HCT116 (cell line): ENCODE measurements at regions not wholly inside any gene's neighbourhood (a gene's known extent, or its start where the extent isn't known, plus 50 kb on each side); places are given as distances from the start of the nearest gene placed in this dataset.

Source experiments
- ATAC-seq: fragments of 200-7000 bp; cut with Tn5 transposase; 2 replicates; pipeline ENCODE4 v1.9.1; 2020; ENCODE audit warnings: mild to moderate bottlenecking, moderate library complexity
- BruUV-seq: library from RNA; stranded (reverse); fragments of 400-500 nt; replicated peaks from 2 replicates; lab custom pipeline; 2021; lab: Mats Ljungman, UMichigan
- CTCF ChIA-PET: fragments of 300-600 bp; sonication (Branson Sonifier 250); formaldehyde crosslinking; loops from one replicate; lab custom pipeline; 2021; ENCODE audit warnings: antibody characterized with exemption; lab: Charles Lee
- POLR2A ChIA-PET: fragments of 300-600, 350-600 bp; sonication (Branson Sonifier 250); formaldehyde crosslinking; loops from one replicate; lab custom pipeline; 2021; ENCODE audit warnings: antibody characterized with exemption; lab: Charles Lee
- RAD21 ChIA-PET, 2 experiments: fragments of 300-600 bp; sonication (Branson Sonifier 250); formaldehyde crosslinking; loops; one replicate each; lab custom pipeline; 2023; ENCODE audit warnings: low total read pairs in 2 of 2; ENCODE audit not compliant: uncharacterized antibody in 2 of 2, unreplicated experiment in 2 of 2, low non-redundant PET in 1 of 2; lab: Charles Lee
- DNase-seq: peaks from one replicate; pipeline ENCODE4 v3.0.0-alpha.2; 2010; ENCODE audit warnings: low read depth, low spot score
- H2AFZ ChIP-seq: fragments of 200-600 bp; shearing (Covaris generic), sonication (generic); 2 replicates; pipeline ENCODE4 v1.6.1; 2017; ENCODE audit warnings: low read depth, mixed run types, mixed read lengths, antibody characterized with exemption, low read length; ENCODE audit not compliant: poor library complexity, severe bottlenecking
- H3K27ac ChIP-seq: 2 replicates; pipeline ENCODE4 v1.5.1; 2012; ENCODE audit warnings: low read depth, low read length
- H3K27me3 ChIP-seq: fragments of 200-600 bp; sonication (generic); 2 replicates; pipeline ENCODE4 v1.6.1; 2016; ENCODE audit warnings: mixed run types, low read length, mixed read lengths; ENCODE audit not compliant: insufficient read depth
- H3K36me3 ChIP-seq, 2 experiments: fragments of 200-500 bp in 1 of 2; fragments of 200-600 bp in 1 of 2; sonication (Bioruptor generic) in 1 of 2; sonication (generic) in 1 of 2; 2 replicates each; pipeline versions ENCODE4 v1.5.1 to v1.6.1; 2014 to 2016; ENCODE audit warnings: low read length in 2 of 2, inconsistent platforms in 1 of 2, mixed read lengths in 1 of 2, mixed run types in 1 of 2; ENCODE audit not compliant: insufficient read depth in 2 of 2, control insufficient read depth in 1 of 2
- H3K4me1 ChIP-seq, 2 experiments: fragments of 200-600 bp in 1 of 2; sonication (generic) in 1 of 2; 2 replicates each; pipeline versions ENCODE4 v1.5.1 to v1.6.1; 2012 to 2017; ENCODE audit warnings: low read length in 2 of 2, inconsistent platforms in 1 of 2, mild to moderate bottlenecking in 1 of 2, mixed read lengths in 1 of 2, mixed run types in 1 of 2, moderate library complexity in 1 of 2; ENCODE audit not compliant: insufficient read depth in 2 of 2, control insufficient read depth in 1 of 2
- H3K4me2 ChIP-seq: fragments of 200-600 bp; sonication (generic); 2 replicates; pipeline ENCODE4 v1.6.1; 2017; ENCODE audit warnings: mixed run types, low read length, mixed read lengths
- H3K4me3 ChIP-seq, 2 experiments: fragments of 200-600 bp in 1 of 2; sonication (generic) in 1 of 2; replicated peaks in 1 of 2; 2 replicates each; pipeline ENCODE4 v1.5.1; 2011 to 2016; ENCODE audit warnings: low read length in 2 of 2, control low read depth in 1 of 2, low read depth in 1 of 2, mild to moderate bottlenecking in 1 of 2, mixed read lengths in 1 of 2, mixed run types in 1 of 2
- H3K79me2 ChIP-seq: fragments of 200-600 bp; sonication (generic); 2 replicates; pipeline ENCODE4 v1.6.1; 2017; ENCODE audit warnings: mild to moderate bottlenecking, mixed run types, low read length, moderate library complexity, mixed read lengths; ENCODE audit not compliant: insufficient read depth
- H3K9ac ChIP-seq: fragments of 200-600 bp; sonication (generic); 2 replicates; pipeline ENCODE4 v1.6.1; 2016; ENCODE audit warnings: low read length, mixed read lengths
- H3K9me2 ChIP-seq: fragments of 200-600 bp; sonication (generic), shearing (Covaris generic); 2 replicates; pipeline ENCODE4 v1.6.1; 2017; ENCODE audit warnings: mixed run types, mild to moderate bottlenecking, moderate library complexity; ENCODE audit not compliant: insufficient read depth
- H3K9me3 ChIP-seq, 2 experiments: fragments of 200-500 bp in 1 of 2; fragments of 200-600 bp in 1 of 2; sonication (Bioruptor generic) in 1 of 2; sonication (generic) in 1 of 2; 2 replicates each; pipeline ENCODE4 v1.6.1; 2014 to 2017; ENCODE audit warnings: low read length in 2 of 2, mixed read lengths in 2 of 2, inconsistent platforms in 1 of 2, low read depth in 1 of 2, mild to moderate bottlenecking in 1 of 2, mixed run types in 1 of 2, moderate library complexity in 1 of 2; ENCODE audit not compliant: control insufficient read depth in 1 of 2, insufficient read depth in 1 of 2
- H4K20me1 ChIP-seq: fragments of 200-600 bp; sonication (generic), shearing (Covaris generic); 2 replicates; pipeline ENCODE4 v1.6.1; 2017; ENCODE audit warnings: mixed run types, mild to moderate bottlenecking, moderate library complexity; ENCODE audit not compliant: insufficient read depth
- CTCF ChIP-seq, 3 experiments: fragments of 200-600 bp in 1 of 3; sonication (generic) in 1 of 3; IDR thresholded peaks in 2 of 3; conservative IDR thresholded peaks in 1 of 3; 2 replicates each; pipeline ENCODE4 v1.5.1; 2012 to 2017; ENCODE audit warnings: low read depth in 2 of 3, low read length in 2 of 3, antibody characterized with exemption in 1 of 3, borderline replicate concordance in 1 of 3, control low read depth in 1 of 3, mild to moderate bottlenecking in 1 of 3, mixed read lengths in 1 of 3, mixed run types in 1 of 3, moderate library complexity in 1 of 3; ENCODE audit not compliant: insufficient read depth in 1 of 3
- EGR1 ChIP-seq: IDR thresholded peaks from 2 replicates; pipeline ENCODE4 v1.6.1; 2012; ENCODE audit warnings: low read depth
- ELF1 ChIP-seq: IDR thresholded peaks from 2 replicates; pipeline ENCODE4 v1.6.1; 2012; ENCODE audit warnings: low read depth, borderline replicate concordance
- EZH2 ChIP-seq: fragments of 200-600 bp; sonication (generic); IDR thresholded peaks from 2 replicates; pipeline ENCODE4 v1.6.1; 2017; ENCODE audit warnings: antibody characterized with exemption, mixed run types
- JUND ChIP-seq: IDR thresholded peaks from 2 replicates; pipeline ENCODE4 v1.6.1; 2012
- POLR2AphosphoS5 ChIP-seq: IDR thresholded peaks from 2 replicates; pipeline ENCODE4 v1.6.1; 2011; ENCODE audit warnings: mild to moderate bottlenecking, low read depth, low read length, moderate library complexity
- RAD21 ChIP-seq: IDR thresholded peaks from 2 replicates; pipeline ENCODE4 v1.6.1; 2012; ENCODE audit warnings: low read depth, mild to moderate bottlenecking
- SP1 ChIP-seq: IDR thresholded peaks from 2 replicates; pipeline ENCODE4 v1.6.1; 2012; ENCODE audit warnings: low read depth
- ZBTB33 ChIP-seq: IDR thresholded peaks from 2 replicates; pipeline ENCODE4 v1.6.1; 2011; ENCODE audit warnings: mild to moderate bottlenecking, low read length, moderate library complexity; ENCODE audit not compliant: insufficient replicate concordance; ENCODE audit errors: extremely low read depth
- ZNF274 ChIP-seq: fragments of 200-500 bp; sonication (Bioruptor generic); IDR thresholded peaks from 2 replicates; pipeline ENCODE4 v1.6.1; 2014; ENCODE audit warnings: mild to moderate bottlenecking, low read depth, low read length, inconsistent platforms
- intact Hi-C: fragments of 100-400 bp; cut with micrococcal nuclease; formaldehyde crosslinking; loops from 2 replicates; pipeline ENCODE4 v1.10.0; 2022
- TF ChIP-seq, protein P1 (sequence below): IDR thresholded peaks from 2 replicates; pipeline ENCODE4 v1.6.1; 2012; ENCODE audit warnings: low read depth

DNA sequence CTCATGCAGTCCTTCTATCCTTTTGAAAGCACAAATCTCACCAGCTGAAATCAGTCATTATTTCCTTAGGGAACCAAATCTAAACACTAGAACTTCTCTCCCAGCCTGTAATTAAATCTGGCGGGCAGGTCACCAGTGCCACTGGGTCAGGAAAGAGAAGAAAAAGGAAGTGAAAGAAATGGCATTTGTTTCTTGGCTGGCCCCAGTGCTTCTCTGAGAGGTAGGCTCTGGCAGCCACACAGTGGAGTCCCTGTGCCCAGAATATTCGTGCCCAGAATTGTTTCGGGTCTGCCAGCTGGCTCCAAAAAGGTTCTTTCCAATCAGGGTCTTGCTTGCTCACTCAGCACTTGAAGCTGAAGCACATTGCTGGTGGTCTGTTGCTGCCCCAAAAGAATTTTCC is 133.9 kb upstream of the MTAP start:
- CTCF ChIA-PET: no interaction called here
- peaks cover 51% of the 10 kb centered on the region for H3K79me2 ChIP-seq
- no peaks in the 10 kb centered on the region for H3K9me2 ChIP-seq
- RAD21 ChIA-PET: no interaction called here
- intact Hi-C loops: no loop called here
- H3K27me3 ChIP-seq: no peaks in the 10 kb centered on the region
- DNase-seq (no peak), ATAC-seq (no peak)
- peak overlapping the region; percentile 55 for H3K4me2 ChIP-seq
- peak overlapping the region; percentile 53 for H3K9ac ChIP-seq
- no peaks in the 10 kb centered on the region for H3K36me3 ChIP-seq
- no peaks in the 10 kb centered on the region for H4K20me1 ChIP-seq
- no TSS peak for BruUV-seq
- TF ChIP-seq JUND: no peak
- TF ChIP-seq ELF1: 0 out of 2 replicates have a peak, but pooled peaks have one; percentile 1
- TF ChIP-seq POLR2AphosphoS5: no peak
- TF ChIP-seq SP1: no peak
- no peak for TF ChIP-seq EZH2
- H2AFZ ChIP-seq: peak overlapping the region; percentile 29
- peak overlapping the region; percentile 99 for H3K27ac ChIP-seq
- no peaks in the 10 kb centered on the region for H3K9me3 ChIP-seq
- no peak overlapping the region for H3K4me3 ChIP-seq
- POLR2A ChIA-PET: interaction anchor here (0.7 to 2.3 kb wide), 7 partner anchors 9 to 77 kb away, joined by 3 to 10 read pairs (median 6); no protein-coding TSS in a partner anchor
- peaks cover 58 to 81% of the 10 kb centered on the region in 2 experiments for H3K4me1 ChIP-seq

GRCh38 chr9:21669701-21670100 is 132.7 kb upstream of the MTAP start:
- no peaks in the 10 kb centered on the region for H3K27me3 ChIP-seq
- H4K20me1 ChIP-seq: no peaks in the 10 kb centered on the region
- peak overlapping the region in 1 of 2 experiments; percentile 26; a peak in 1 of 4 replicates for H3K4me3 ChIP-seq
- DNase-seq: no peak
- H3K4me1 ChIP-seq: peaks cover 67 to 87% of the 10 kb centered on the region in 2 experiments
- no peak for ATAC-seq
- ChIA-PET RAD21 (no interaction called here), CTCF (no interaction called here), POLR2A (interaction anchor here (1.1 to 2.3 kb wide), 4 partner anchors 8 to 53 kb away, joined by 3 to 8 read pairs (median 4); no protein-coding TSS in a partner anchor)
- H3K79me2 ChIP-seq: peaks cover 63% of the 10 kb centered on the region
- H3K9me2 ChIP-seq: no peaks in the 10 kb centered on the region
- peak overlapping the region; percentile 56 for H3K4me2 ChIP-seq
- H2AFZ ChIP-seq: no peak overlapping the region
- no peaks in the 10 kb centered on the region for H3K36me3 ChIP-seq
- H3K9ac ChIP-seq: peak overlapping the region; percentile 53
- TF ChIP-seq ZBTB33 (no peak), ZNF274 (no peak), RAD21 (no peak), EGR1 (no peak), CTCF (IDR thresholded peaks at IDR 0.05 in 2 of 3, conservative IDR thresholded peaks at IDR 0.05 in 1 of 3; ENCODE audit: borderline replicate concordance in 1 of 3, insufficient read depth in 1 of 3, low read depth in 2 of 3, low read length in 2 of 3) (no peak), POLR2AphosphoS5 (no peak)
- TF ChIP-seq, protein P1, sequence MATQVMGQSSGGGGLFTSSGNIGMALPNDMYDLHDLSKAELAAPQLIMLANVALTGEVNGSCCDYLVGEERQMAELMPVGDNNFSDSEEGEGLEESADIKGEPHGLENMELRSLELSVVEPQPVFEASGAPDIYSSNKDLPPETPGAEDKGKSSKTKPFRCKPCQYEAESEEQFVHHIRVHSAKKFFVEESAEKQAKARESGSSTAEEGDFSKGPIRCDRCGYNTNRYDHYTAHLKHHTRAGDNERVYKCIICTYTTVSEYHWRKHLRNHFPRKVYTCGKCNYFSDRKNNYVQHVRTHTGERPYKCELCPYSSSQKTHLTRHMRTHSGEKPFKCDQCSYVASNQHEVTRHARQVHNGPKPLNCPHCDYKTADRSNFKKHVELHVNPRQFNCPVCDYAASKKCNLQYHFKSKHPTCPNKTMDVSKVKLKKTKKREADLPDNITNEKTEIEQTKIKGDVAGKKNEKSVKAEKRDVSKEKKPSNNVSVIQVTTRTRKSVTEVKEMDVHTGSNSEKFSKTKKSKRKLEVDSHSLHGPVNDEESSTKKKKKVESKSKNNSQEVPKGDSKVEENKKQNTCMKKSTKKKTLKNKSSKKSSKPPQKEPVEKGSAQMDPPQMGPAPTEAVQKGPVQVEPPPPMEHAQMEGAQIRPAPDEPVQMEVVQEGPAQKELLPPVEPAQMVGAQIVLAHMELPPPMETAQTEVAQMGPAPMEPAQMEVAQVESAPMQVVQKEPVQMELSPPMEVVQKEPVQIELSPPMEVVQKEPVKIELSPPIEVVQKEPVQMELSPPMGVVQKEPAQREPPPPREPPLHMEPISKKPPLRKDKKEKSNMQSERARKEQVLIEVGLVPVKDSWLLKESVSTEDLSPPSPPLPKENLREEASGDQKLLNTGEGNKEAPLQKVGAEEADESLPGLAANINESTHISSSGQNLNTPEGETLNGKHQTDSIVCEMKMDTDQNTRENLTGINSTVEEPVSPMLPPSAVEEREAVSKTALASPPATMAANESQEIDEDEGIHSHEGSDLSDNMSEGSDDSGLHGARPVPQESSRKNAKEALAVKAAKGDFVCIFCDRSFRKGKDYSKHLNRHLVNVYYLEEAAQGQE: no peak
- H3K9me3 ChIP-seq: no peaks in the 10 kb centered on the region
- H3K27ac ChIP-seq: peak overlapping the region; percentile 99
- BruUV-seq: no TSS peak
- intact Hi-C loops: no loop called here
